PC-3 (cell line): ENCODE measurements at regions not wholly inside any gene's neighbourhood (a gene's known extent, or its start where the extent isn't known, plus 50 kb on each side); places are given as distances from the start of the nearest gene placed in this dataset.

Source experiments
- ATAC-seq: fragments of 200-7000 bp; cut with Tn5 transposase; 2 replicates; pipeline ENCODE4 v1.9.1; 2020; ENCODE audit warnings: mild to moderate bottlenecking, moderate library complexity
- BruUV-seq: library from RNA; stranded (reverse); fragments of 400-500 nt; replicated peaks from 2 replicates; lab custom pipeline; 2021; lab: Mats Ljungman, UMichigan
- CTCF ChIA-PET: fragments of 300-600 bp; sonication (Branson Sonifier 250); formaldehyde crosslinking; loops from one replicate; lab custom pipeline; 2022; ENCODE audit warnings: antibody characterized with exemption; lab: Charles Lee
- POLR2A ChIA-PET: fragments of 300-600 bp; sonication (Branson Sonifier 250); formaldehyde crosslinking; loops from one replicate; lab custom pipeline; 2022; ENCODE audit warnings: antibody characterized with exemption; ENCODE audit not compliant: unreplicated experiment; lab: Charles Lee
- DNase-seq: peaks from one replicate; pipeline ENCODE4 v3.0.0-alpha.2; 2015
- H2AFZ ChIP-seq: fragments of 300-600 bp; sonication (generic); 2 replicates; pipeline ENCODE4 v1.6.0; 2016; ENCODE audit warnings: antibody characterized with exemption, low read length
- H3F3A ChIP-seq: fragments of 300-600 bp; sonication (generic); one replicate; pipeline ENCODE4 v1.6.0; 2017; ENCODE audit warnings: antibody characterized with exemption, low read length, control low read depth, mild to moderate bottlenecking; ENCODE audit not compliant: unreplicated experiment
- H3K27ac ChIP-seq: fragments of 300-600 bp; sonication (generic); 2 replicates; pipeline ENCODE4 v1.5.1; 2016; ENCODE audit warnings: mild to moderate bottlenecking, low read length
- H3K27me3 ChIP-seq: fragments of 300-600 bp; sonication (generic); 2 replicates; pipeline ENCODE4 v1.6.1; 2016; ENCODE audit warnings: low read length, mixed read lengths
- H3K36me3 ChIP-seq: fragments of 300-600 bp; sonication (generic); 2 replicates; pipeline ENCODE4 v1.6.1; 2016; ENCODE audit warnings: low read depth, mixed run types, low read length, mixed read lengths
- H3K4me1 ChIP-seq: fragments of 300-600 bp; sonication (generic); 2 replicates; pipeline ENCODE4 v1.5.1; 2016; ENCODE audit warnings: low read length; ENCODE audit not compliant: insufficient read depth
- H3K4me2 ChIP-seq: fragments of 300-600 bp; sonication (generic); 2 replicates; pipeline ENCODE4 v1.6.0; 2016; ENCODE audit warnings: low read length
- H3K4me3 ChIP-seq: fragments of 300-600 bp; sonication (generic); 2 replicates; pipeline ENCODE4 v1.5.1; 2016; ENCODE audit warnings: mild to moderate bottlenecking, low read length, mixed read lengths
- H3K79me2 ChIP-seq: fragments of 300-600 bp; sonication (generic); 2 replicates; pipeline ENCODE4 v1.6.1; 2017; ENCODE audit warnings: low read length, mixed read lengths
- H3K9ac ChIP-seq: fragments of 300-600 bp; sonication (generic); 2 replicates; pipeline ENCODE4 v1.6.0; 2016; ENCODE audit warnings: mild to moderate bottlenecking, low read length
- H3K9me2 ChIP-seq: fragments of 300-600 bp; sonication (generic); replicated peaks from 2 replicates; pipeline ENCODE4 v1.6.1; 2016; ENCODE audit warnings: mixed run types, low read length, mixed read lengths
- H3K9me3 ChIP-seq: fragments of 300-600 bp; sonication (generic); 2 replicates; pipeline ENCODE4 v1.6.1; 2016; ENCODE audit warnings: low read length, mixed read lengths
- H4K20me1 ChIP-seq: fragments of 300-600 bp; sonication (generic); 2 replicates; pipeline ENCODE4 v1.6.1; 2016; ENCODE audit warnings: low read length, mixed read lengths
- EZH2 ChIP-seq: fragments of 300-600 bp; sonication (generic); IDR thresholded peaks from one replicate; pipeline ENCODE4 v1.6.1; 2017; ENCODE audit warnings: antibody characterized with exemption, mild to moderate bottlenecking, low read length; ENCODE audit not compliant: unreplicated experiment
- EZH2phosphoT487 ChIP-seq: fragments of 300-600 bp; sonication (generic); IDR thresholded peaks from 2 replicates; pipeline ENCODE4 v1.6.1; 2018; ENCODE audit warnings: mild to moderate bottlenecking, antibody characterized with exemption, low read length, borderline replicate concordance
- intact Hi-C: fragments of 100-400 bp; cut with micrococcal nuclease; formaldehyde crosslinking; loops from 2 replicates; pipeline ENCODE4 v1.9.0; 2023
- TF ChIP-seq, protein P1 (sequence below): fragments of 300-600 bp; sonication (generic); conservative IDR thresholded peaks from 2 replicates; pipeline ENCODE4 v1.5.1; 2017; ENCODE audit warnings: antibody characterized with exemption, low read depth, mild to moderate bottlenecking, low read length

DNA sequence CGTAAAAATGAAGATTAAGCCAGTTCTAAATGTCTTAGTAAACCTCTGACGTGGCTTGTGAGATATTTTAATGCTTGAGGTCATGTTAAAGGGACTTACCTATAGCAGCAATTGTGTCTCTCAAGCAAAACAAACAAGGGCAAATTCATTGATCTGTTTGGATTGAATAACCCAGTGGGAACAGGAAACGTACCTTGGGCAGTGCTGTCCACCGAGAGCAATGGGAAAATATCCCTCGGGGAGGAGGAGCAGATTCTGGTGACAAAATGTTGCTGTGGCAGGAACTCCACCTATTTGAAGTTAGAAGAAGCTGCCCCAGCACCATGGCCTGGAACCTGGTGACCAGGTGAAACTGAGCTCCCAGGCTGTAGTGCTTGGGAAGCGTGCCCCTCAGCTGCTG lies 107.1 kb upstream of the FZD8 start:
- no peaks in the 10 kb centered on the region for H3K79me2 ChIP-seq
- no peaks in the 10 kb centered on the region for H4K20me1 ChIP-seq
- ATAC-seq (no peak), DNase-seq (no peak)
- ChIA-PET CTCF (no interaction called here), POLR2A (no interaction called here)
- H3F3A ChIP-seq = no peaks in the 10 kb centered on the region
- H3K27me3 ChIP-seq = no peaks in the 10 kb centered on the region
- no peaks in the 10 kb centered on the region for H3K9me2 ChIP-seq
- H3K9ac ChIP-seq = no peak overlapping the region
- H3K27ac ChIP-seq = no peak overlapping the region
- no peaks in the 10 kb centered on the region for H3K36me3 ChIP-seq
- TF ChIP-seq, protein P1, sequence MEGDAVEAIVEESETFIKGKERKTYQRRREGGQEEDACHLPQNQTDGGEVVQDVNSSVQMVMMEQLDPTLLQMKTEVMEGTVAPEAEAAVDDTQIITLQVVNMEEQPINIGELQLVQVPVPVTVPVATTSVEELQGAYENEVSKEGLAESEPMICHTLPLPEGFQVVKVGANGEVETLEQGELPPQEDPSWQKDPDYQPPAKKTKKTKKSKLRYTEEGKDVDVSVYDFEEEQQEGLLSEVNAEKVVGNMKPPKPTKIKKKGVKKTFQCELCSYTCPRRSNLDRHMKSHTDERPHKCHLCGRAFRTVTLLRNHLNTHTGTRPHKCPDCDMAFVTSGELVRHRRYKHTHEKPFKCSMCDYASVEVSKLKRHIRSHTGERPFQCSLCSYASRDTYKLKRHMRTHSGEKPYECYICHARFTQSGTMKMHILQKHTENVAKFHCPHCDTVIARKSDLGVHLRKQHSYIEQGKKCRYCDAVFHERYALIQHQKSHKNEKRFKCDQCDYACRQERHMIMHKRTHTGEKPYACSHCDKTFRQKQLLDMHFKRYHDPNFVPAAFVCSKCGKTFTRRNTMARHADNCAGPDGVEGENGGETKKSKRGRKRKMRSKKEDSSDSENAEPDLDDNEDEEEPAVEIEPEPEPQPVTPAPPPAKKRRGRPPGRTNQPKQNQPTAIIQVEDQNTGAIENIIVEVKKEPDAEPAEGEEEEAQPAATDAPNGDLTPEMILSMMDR = no peak
- TF ChIP-seq EZH2phosphoT487 (no peak), EZH2 (no peak)
- H3K9me3 ChIP-seq = no peaks in the 10 kb centered on the region
- intact Hi-C loops = no loop called here
- no peak overlapping the region for H3K4me3 ChIP-seq
- H3K4me1 ChIP-seq = no peaks in the 10 kb centered on the region
- H3K4me2 ChIP-seq = no peak overlapping the region
- no TSS peak for BruUV-seq
- no peak overlapping the region for H2AFZ ChIP-seq

DNA sequence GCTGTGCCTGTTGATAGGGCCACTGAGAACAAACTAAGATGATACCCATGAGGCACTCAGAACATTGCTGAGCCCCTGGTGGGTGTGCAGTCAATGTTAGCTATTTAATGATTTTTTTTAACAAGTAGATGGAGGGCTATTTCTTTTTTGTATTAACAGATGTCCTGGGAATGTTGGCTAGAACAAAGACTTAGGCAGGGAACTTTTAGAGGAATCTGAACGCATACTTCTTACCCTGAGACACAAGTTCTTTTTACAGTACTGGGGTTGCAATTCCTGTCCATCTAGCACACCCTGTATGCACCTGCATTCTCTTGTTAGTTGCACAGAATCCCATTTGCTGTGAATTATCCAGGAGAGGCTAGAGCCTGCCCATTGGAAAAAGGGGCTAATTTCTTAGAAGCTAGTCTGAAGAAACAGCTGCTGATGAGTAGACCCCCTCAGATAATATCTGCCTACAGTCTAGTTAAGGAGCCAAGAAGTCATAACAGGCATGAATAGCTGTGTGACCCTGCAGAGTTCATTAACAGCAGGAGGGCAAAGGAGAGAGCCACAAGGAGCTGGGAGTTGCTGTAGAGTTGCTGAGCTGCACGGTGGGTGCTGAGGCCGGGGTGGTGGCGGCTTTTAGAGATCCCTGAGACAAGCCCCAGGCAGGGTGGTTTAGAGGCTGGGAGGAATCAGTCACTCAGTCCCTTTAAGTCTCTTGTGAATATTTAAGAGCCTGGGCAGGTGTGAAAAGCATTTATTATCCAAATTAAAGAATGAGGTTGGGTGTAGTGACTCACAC lies 103.7 kb upstream of the FZD8 start:
- Histone ChIP-seq H3K9me3 (no peaks in the 10 kb centered on the region), H2AFZ (no peak overlapping the region), H3F3A (no peaks in the 10 kb centered on the region), H3K27ac (no peak overlapping the region), H3K36me3 (no peaks in the 10 kb centered on the region), H4K20me1 (no peaks in the 10 kb centered on the region), H3K27me3 (no peaks in the 10 kb centered on the region), H3K4me1 (no peaks in the 10 kb centered on the region), H3K9ac (no peak overlapping the region), H3K9me2 (no peaks in the 10 kb centered on the region), H3K79me2 (no peaks in the 10 kb centered on the region), H3K4me2 (no peak overlapping the region), H3K4me3 (no peak overlapping the region)
- DNase-seq = no peak
- ATAC-seq = no peak
- ChIA-PET POLR2A (no interaction called here), CTCF (no interaction called here)
- TF ChIP-seq EZH2phosphoT487 (no peak), EZH2 (no peak)
- TF ChIP-seq, protein P1 = no peak
- intact Hi-C loops = no loop called here
- BruUV-seq = no TSS peak

DNA sequence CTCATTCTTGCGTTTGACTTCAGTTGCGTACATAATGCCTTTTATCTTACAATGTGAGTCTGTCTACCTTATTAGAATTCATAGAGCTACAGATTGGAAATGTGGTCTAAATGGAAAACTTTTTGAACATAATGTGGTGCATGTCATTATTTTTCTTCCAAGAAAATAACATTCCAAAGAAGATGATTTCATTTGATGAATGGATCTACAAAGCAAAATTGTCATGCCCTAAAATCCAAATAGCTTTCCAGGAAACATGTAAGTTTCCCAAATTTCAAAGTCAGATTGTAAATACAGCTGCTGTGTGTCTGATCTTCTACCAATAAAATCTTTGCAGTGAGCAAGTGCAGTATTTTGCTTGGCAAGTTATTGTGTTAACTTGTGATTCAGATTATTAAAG lies 101.8 kb upstream of the FZD8 start:
- CTCF ChIA-PET = no interaction called here
- ATAC-seq = no peak
- no peak for TF ChIP-seq EZH2
- TF ChIP-seq, protein P1 = no peak
- TF ChIP-seq EZH2phosphoT487 = no peak

More for the DNA sequence above, 101.8 kb upstream of the FZD8 start:
- Histone ChIP-seq H3K9ac (no peak overlapping the region), H3K4me1 (no peaks in the 10 kb centered on the region; the same call in 1 of the 2 replicates), H3K79me2 (no peaks in the 10 kb centered on the region), H3K36me3 (no peaks in the 10 kb centered on the region), H3K4me2 (no peak overlapping the region), H3F3A (no peaks in the 10 kb centered on the region), H2AFZ (no peak overlapping the region), H3K27me3 (no peaks in the 10 kb centered on the region), H3K9me2 (no peaks in the 10 kb centered on the region), H3K9me3 (no peaks in the 10 kb centered on the region), H3K27ac (no peak overlapping the region), H4K20me1 (no peaks in the 10 kb centered on the region), H3K4me3 (no peak overlapping the region)
- no peak for DNase-seq
- intact Hi-C loops = no loop called here
- no TSS peak for BruUV-seq
- POLR2A ChIA-PET = no interaction called here
